ENCODE measurements at regions not wholly inside any gene's neighbourhood (a gene's known extent, or its start where the extent isn't known, plus 50 kb on each side); places are given as distances from the start of the nearest gene placed in this dataset.

GRCh38 chr14:34030864-34031263 is 80.0 kb upstream of the EGLN3 start:
- FAIRE-seq, result no peak
- TF ChIP-seq LCORL (IDR thresholded peaks at IDR 0.05) (0 out of 2 replicates have a peak, but pooled peaks have one; percentile 13), LCORL (CRISPR knock-in tag; IDR thresholded peaks at IDR 0.05) (no peak), SIX4 (CRISPR knock-in tag; IDR thresholded peaks at IDR 0.05) (no peak)
- TF ChIP-seq, protein P1, sequence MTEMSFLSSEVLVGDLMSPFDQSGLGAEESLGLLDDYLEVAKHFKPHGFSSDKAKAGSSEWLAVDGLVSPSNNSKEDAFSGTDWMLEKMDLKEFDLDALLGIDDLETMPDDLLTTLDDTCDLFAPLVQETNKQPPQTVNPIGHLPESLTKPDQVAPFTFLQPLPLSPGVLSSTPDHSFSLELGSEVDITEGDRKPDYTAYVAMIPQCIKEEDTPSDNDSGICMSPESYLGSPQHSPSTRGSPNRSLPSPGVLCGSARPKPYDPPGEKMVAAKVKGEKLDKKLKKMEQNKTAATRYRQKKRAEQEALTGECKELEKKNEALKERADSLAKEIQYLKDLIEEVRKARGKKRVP (CRISPR knock-in tag; IDR thresholded peaks at IDR 0.05), result 0 out of 4 replicates have a peak, but pooled peaks of 1 of the 2 experiments have one; percentile 21
- Histone ChIP-seq H3K36me3 (replicated peaks in 1 of 2; ENCODE audit: control insufficient read depth in 1 of 2, insufficient read depth in 2 of 2, low read length in 2 of 2) (no peaks in the 10 kb centered on the region), H3K9ac (ENCODE audit: insufficient read depth, low read depth, low read length) (no peak overlapping the region), H3K4me1 (ENCODE audit: insufficient read depth, low read length) (peaks cover 79% of the 10 kb centered on the region), H3K27ac (ENCODE audit: extremely low read length, insufficient read depth, low read length) (no peak overlapping the region), H3K4me2 (ENCODE audit: low read depth, low read length) (no peak overlapping the region), H3K4me3 (replicated peaks in 1 of 3; ENCODE audit: insufficient read depth in 1 of 3, low read depth in 2 of 3, low read length in 3 of 3) (no peak overlapping the region), H4K20me1 (ENCODE audit: insufficient read depth, low read length) (no peaks in the 10 kb centered on the region), H2AFZ (ENCODE audit: low read length) (no peak overlapping the region), H3K79me2 (ENCODE audit: insufficient read depth, low read length) (no peaks in the 10 kb centered on the region), H3K9me3 (ENCODE audit: low read length) (no peaks in the 10 kb centered on the region), H3K27me3 (ENCODE audit: control insufficient read depth in 1 of 2, insufficient read depth in 2 of 2, low read length in 2 of 2) (no peaks in the 10 kb centered on the region)
- in situ Hi-C loops (cut with HindIII; ENCODE audit: extremely low pct_ligation_motif_present, low pct_unique_long_range_greater_than_20kb), result loop anchor here (25.0 kb wide), 1 partner anchor 431 kb away; the partner anchor contains the start of gene SPTSSA
- ATAC-seq, result no peak
- BruUV-seq (replicated peaks), result no TSS peak
- ChIA-PET CTCF (ENCODE audit: low intra/inter-chr PET ratio, low total read pairs) (no interaction called here), POLR2A (interaction anchor here (1.2 to 1.9 kb wide), 3 partner anchors 11 to 21 kb away, joined by 3 to 8 read pairs (median 4); no protein-coding TSS in a partner anchor)
- WGBS (ENCODE audit: low lambda C conversion rate), result 93% methylated on average over 1 of the region's 1 CpG
- intact Hi-C loops (cut with micrococcal nuclease; ENCODE audit: unreplicated experiment), result no loop called here
- no peak for DNase-seq (ENCODE audit: low spot score)

DNA sequence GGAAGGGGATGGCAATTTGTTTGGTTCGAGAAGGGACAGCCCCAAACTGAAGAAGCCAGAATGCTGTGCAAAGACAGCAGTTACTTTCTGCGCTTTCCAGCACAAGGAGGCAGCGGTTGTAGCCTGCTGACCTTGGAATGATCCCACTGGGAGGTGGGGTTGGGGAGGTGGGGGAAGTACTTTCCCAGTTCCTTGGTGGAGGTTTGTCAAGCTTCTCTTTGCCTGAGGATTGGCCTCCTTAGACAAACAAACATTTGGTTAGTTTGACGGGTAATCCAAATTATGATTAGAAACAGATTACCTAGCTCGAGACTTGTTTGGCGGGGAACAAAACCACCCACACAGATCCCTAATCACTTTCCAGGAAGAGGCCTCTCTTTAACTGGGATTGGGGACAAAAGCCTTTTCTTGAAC is 79.1 kb upstream of the EGLN3 start:
- Histone ChIP-seq H3K4me1 (ENCODE audit: insufficient read depth, low read length) (peaks cover 79% of the 10 kb centered on the region), H3K4me2 (ENCODE audit: low read depth, low read length) (no peak overlapping the region), H3K4me3 (replicated peaks in 1 of 3; ENCODE audit: insufficient read depth in 1 of 3, low read depth in 2 of 3, low read length in 3 of 3) (no peak overlapping the region), H2AFZ (ENCODE audit: low read length) (no peak overlapping the region), H3K27me3 (ENCODE audit: control insufficient read depth in 1 of 2, insufficient read depth in 2 of 2, low read length in 2 of 2) (no peaks in the 10 kb centered on the region), H3K27ac (ENCODE audit: extremely low read length, insufficient read depth, low read length) (no peak overlapping the region), H3K36me3 (replicated peaks in 1 of 2; ENCODE audit: control insufficient read depth in 1 of 2, insufficient read depth in 2 of 2, low read length in 2 of 2) (no peaks in the 10 kb centered on the region), H4K20me1 (ENCODE audit: insufficient read depth, low read length) (no peaks in the 10 kb centered on the region), H3K79me2 (ENCODE audit: insufficient read depth, low read length) (no peaks in the 10 kb centered on the region), H3K9me3 (ENCODE audit: low read length) (no peaks in the 10 kb centered on the region), H3K9ac (ENCODE audit: insufficient read depth, low read depth, low read length) (no peak overlapping the region)
- FAIRE-seq, result no peak
- no TSS peak for BruUV-seq (replicated peaks)
- 94% methylated on average over 6 of the region's 6 CpGs for WGBS (ENCODE audit: low lambda C conversion rate)
- in situ Hi-C loops (cut with HindIII; ENCODE audit: extremely low pct_ligation_motif_present, low pct_unique_long_range_greater_than_20kb) (loop anchor here (25.0 kb wide), 1 partner anchor 432 kb away; the partner anchor contains the start of gene SPTSSA), intact Hi-C loops (cut with micrococcal nuclease; ENCODE audit: unreplicated experiment) (loop anchor here (10.0 kb wide), 1 partner anchor 435 kb away; the partner anchor contains the start of gene SPTSSA)
- TF ChIP-seq RARA (CRISPR knock-in tag; IDR thresholded peaks at IDR 0.05) (0 out of 2 replicates have a peak, but pooled peaks have one; percentile 9), ZNF331 (CRISPR knock-in tag; IDR thresholded peaks at IDR 0.05) (no peak), HOMEZ (CRISPR knock-in tag; IDR thresholded peaks at IDR 0.05; ENCODE audit: low read depth) (0 out of 2 replicates have a peak, but pooled peaks have one; percentile 27), ZBTB33 (CRISPR knock-in tag; IDR thresholded peaks at IDR 0.05) (0 out of 2 replicates have a peak, but pooled peaks have one; percentile 31)
- no peak for ATAC-seq
- ChIA-PET CTCF (ENCODE audit: low intra/inter-chr PET ratio, low total read pairs) (no interaction called here), POLR2A (interaction anchor here (1.5 to 1.9 kb wide), 2 partner anchors 14 to 22 kb away, joined by 3 to 4 read pairs; no protein-coding TSS in a partner anchor)
- DNase-seq (ENCODE audit: low spot score), result no peak

Measured in HepG2 (cell line).